HPDE6-E6E7 (cell line): ENCODE measurements at regions not wholly inside any gene's neighbourhood (a gene's known extent, or its start where the extent isn't known, plus 50 kb on each side); places are given as distances from the start of the nearest gene placed in this dataset.

Experiments
- DNase-seq: peaks from one replicate; pipeline ENCODE4 v3.0.0; 2011; ENCODE audit warnings: missing footprints; ENCODE audit errors: extremely low spot score

GRCh38 chr5:142508591-142508990 lies 177.3 kb downstream of the FGF1 start:
- DNase-seq, result no peak

- DNase-seq, result peak; percentile 45
Measured at GRCh38 chr5:142507531-142508372, 178.1 kb downstream of the FGF1 start.

- DNase-seq, result no peak
Measured at GRCh38 chr5:142506756-142507155, 179.1 kb downstream of the FGF1 start.

GRCh38 chr5:142506046-142506445 lies 179.8 kb downstream of the FGF1 start:
- no peak for DNase-seq

- no peak for DNase-seq
Measured at GRCh38 chr5:142501890-142502289, 177.1 kb upstream of the SPRY4 start.

- DNase-seq, result no peak
Measured at GRCh38 chr5:142500227-142500905, 175.5 kb upstream of the SPRY4 start.

GRCh38 chr5:142499591-142500226 lies 174.9 kb upstream of the SPRY4 start:
- DNase-seq, result no peak

- DNase-seq, result no peak
Measured at GRCh38 chr5:142498298-142498697, 173.5 kb upstream of the SPRY4 start.

- DNase-seq, result no peak
Measured at GRCh38 chr5:142495531-142495930, 170.7 kb upstream of the SPRY4 start.

- DNase-seq, result no peak
Measured at GRCh38 chr5:142493875-142494518, 169.2 kb upstream of the SPRY4 start.

GRCh38 chr5:142492781-142493281 lies 168.0 kb upstream of the SPRY4 start:
- DNase-seq, result no peak

GRCh38 chr5:142491679-142492078 lies 166.9 kb upstream of the SPRY4 start:
- DNase-seq, result no peak

- DNase-seq, result no peak
Measured at GRCh38 chr5:142491270-142491669, 166.4 kb upstream of the SPRY4 start.

GRCh38 chr5:142486581-142486980 lies 161.8 kb upstream of the SPRY4 start:
- no peak for DNase-seq

- DNase-seq, result no peak
Measured at GRCh38 chr5:142486020-142486419, 161.2 kb upstream of the SPRY4 start.

GRCh38 chr5:142484821-142485387 lies 160.1 kb upstream of the SPRY4 start:
- no peak for DNase-seq

GRCh38 chr5:142482207-142482606 lies 157.4 kb upstream of the SPRY4 start:
- DNase-seq, result no peak

GRCh38 chr5:142481410-142481809 lies 156.6 kb upstream of the SPRY4 start:
- DNase-seq, result no peak

- no peak for DNase-seq
Measured at GRCh38 chr5:142479854-142480519, 155.2 kb upstream of the SPRY4 start.

- DNase-seq, result no peak
Measured at GRCh38 chr5:142479150-142479549, 154.3 kb upstream of the SPRY4 start.

GRCh38 chr5:142478113-142478512 lies 153.3 kb upstream of the SPRY4 start:
- DNase-seq, result no peak
